HepG2 (cell line): ENCODE measurements at regions not wholly inside any gene's neighbourhood (a gene's known extent, or its start where the extent isn't known, plus 50 kb on each side); places are given as distances from the start of the nearest gene placed in this dataset.

Experiments
- ATF6 ChIP-seq: sonication (generic); formaldehyde crosslinking; conservative IDR thresholded peaks from 2 replicates; pipeline ENCODE4 v1.4.0; 2020; ENCODE audit warnings: missing genetic modification reagents
- HBP1 ChIP-seq: IDR thresholded peaks from 2 replicates; pipeline ENCODE4 v1.6.1; 2016; ENCODE audit warnings: low read depth, control low read depth
- MAFG ChIP-seq: sonication (generic); formaldehyde crosslinking; IDR thresholded peaks from 2 replicates; pipeline ENCODE4 v1.5.1; 2020; ENCODE audit warnings: mild to moderate bottlenecking, missing genetic modification reagents
- SP5 ChIP-seq: IDR thresholded peaks from 2 replicates; pipeline ENCODE4 v1.6.1; 2016; ENCODE audit warnings: low read depth, borderline replicate concordance
- SRF ChIP-seq: IDR thresholded peaks from 2 replicates; pipeline ENCODE4 v1.6.1; 2011; ENCODE audit warnings: mild to moderate bottlenecking, low read depth, low read length, moderate library complexity
- THAP11 ChIP-seq: IDR thresholded peaks from 2 replicates; pipeline ENCODE4 v1.6.1; 2016; ENCODE audit warnings: missing biosample characterization, missing genetic modification reagents
- TOE1 ChIP-seq: sonication (generic); formaldehyde crosslinking; IDR thresholded peaks from 2 replicates; pipeline ENCODE4 v1.4.0; 2020; ENCODE audit warnings: mild to moderate bottlenecking, missing genetic modification reagents
- YEATS2 ChIP-seq: sonication (generic); formaldehyde crosslinking; IDR thresholded peaks from 2 replicates; pipeline ENCODE4 v1.4.0; 2020; ENCODE audit warnings: missing genetic modification reagents, borderline replicate concordance
- ZFP37 ChIP-seq: sonication (generic); formaldehyde crosslinking; IDR thresholded peaks from 2 replicates; pipeline ENCODE4 v1.4.0; 2020; ENCODE audit warnings: missing genetic modification reagents, borderline replicate concordance
- ZNF136 ChIP-seq: sonication (generic); formaldehyde crosslinking; IDR thresholded peaks from 2 replicates; pipeline ENCODE4 v1.8.1; 2022; ENCODE audit warnings: low read depth, mild to moderate bottlenecking, moderate library complexity, missing genetic modification reagents
- ZNF207 ChIP-seq: fragments of 450-650 bp; IDR thresholded peaks from 2 replicates; pipeline ENCODE4 v1.6.1; 2016; ENCODE audit warnings: antibody characterized with exemption, borderline replicate concordance
- ZNF296 ChIP-seq: sonication (generic); formaldehyde crosslinking; conservative IDR thresholded peaks from 2 replicates; pipeline ENCODE4 v1.5.0; 2020; ENCODE audit warnings: mild to moderate bottlenecking, missing genetic modification reagents
- ZNF501 ChIP-seq: sonication (generic); formaldehyde crosslinking; IDR thresholded peaks from 2 replicates; pipeline ENCODE4 v1.5.1; 2020; ENCODE audit warnings: mild to moderate bottlenecking, moderate library complexity, missing genetic modification reagents
- ZNF530 ChIP-seq: sonication (generic); formaldehyde crosslinking; IDR thresholded peaks from 2 replicates; pipeline ENCODE4 v1.5.0; 2020; ENCODE audit warnings: low read depth, mild to moderate bottlenecking, missing genetic modification reagents
- ZNF619 ChIP-seq: sonication (generic); formaldehyde crosslinking; IDR thresholded peaks from 2 replicates; pipeline ENCODE4 v1.4.0; 2020; ENCODE audit warnings: mild to moderate bottlenecking, missing genetic modification reagents
- ZXDC ChIP-seq: sonication (generic); formaldehyde crosslinking; IDR thresholded peaks from 2 replicates; pipeline ENCODE4 v1.5.0; 2020; ENCODE audit warnings: mild to moderate bottlenecking, missing genetic modification reagents
- TF ChIP-seq, protein P1 (sequence below): sonication (generic); formaldehyde crosslinking; IDR thresholded peaks from 2 replicates; pipeline ENCODE4 v1.4.0; 2020; ENCODE audit warnings: mild to moderate bottlenecking, low read depth, missing genetic modification reagents
- TF ChIP-seq, protein P2 (sequence below): sonication (generic); formaldehyde crosslinking; IDR thresholded peaks from 2 replicates; pipeline ENCODE4 v1.5.0; 2020; ENCODE audit warnings: missing genetic modification reagents, mild to moderate bottlenecking, borderline replicate concordance
- TF ChIP-seq, protein P3 (sequence below), 2 experiments: fragments of 450-650 bp in 1 of 2; sonication (generic) in 1 of 2; formaldehyde crosslinking; IDR thresholded peaks; 2 replicates each; pipeline versions ENCODE4 v1.5.0 to v1.8.0; 2020 to 2022; ENCODE audit warnings: mild to moderate bottlenecking in 1 of 2, missing genetic modification reagents in 1 of 2

- TF ChIP-seq, protein P1, sequence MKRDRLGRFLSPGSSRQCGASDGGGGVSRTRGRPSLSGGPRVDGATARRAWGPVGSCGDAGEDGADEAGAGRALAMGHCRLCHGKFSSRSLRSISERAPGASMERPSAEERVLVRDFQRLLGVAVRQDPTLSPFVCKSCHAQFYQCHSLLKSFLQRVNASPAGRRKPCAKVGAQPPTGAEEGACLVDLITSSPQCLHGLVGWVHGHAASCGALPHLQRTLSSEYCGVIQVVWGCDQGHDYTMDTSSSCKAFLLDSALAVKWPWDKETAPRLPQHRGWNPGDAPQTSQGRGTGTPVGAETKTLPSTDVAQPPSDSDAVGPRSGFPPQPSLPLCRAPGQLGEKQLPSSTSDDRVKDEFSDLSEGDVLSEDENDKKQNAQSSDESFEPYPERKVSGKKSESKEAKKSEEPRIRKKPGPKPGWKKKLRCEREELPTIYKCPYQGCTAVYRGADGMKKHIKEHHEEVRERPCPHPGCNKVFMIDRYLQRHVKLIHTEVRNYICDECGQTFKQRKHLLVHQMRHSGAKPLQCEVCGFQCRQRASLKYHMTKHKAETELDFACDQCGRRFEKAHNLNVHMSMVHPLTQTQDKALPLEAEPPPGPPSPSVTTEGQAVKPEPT (CRISPR knock-in tag), result no peak
- no peak for TF ChIP-seq HBP1 (CRISPR knock-in tag)
- no peak for TF ChIP-seq YEATS2 (CRISPR knock-in tag)
- no peak for TF ChIP-seq ZXDC
- TF ChIP-seq, protein P2, sequence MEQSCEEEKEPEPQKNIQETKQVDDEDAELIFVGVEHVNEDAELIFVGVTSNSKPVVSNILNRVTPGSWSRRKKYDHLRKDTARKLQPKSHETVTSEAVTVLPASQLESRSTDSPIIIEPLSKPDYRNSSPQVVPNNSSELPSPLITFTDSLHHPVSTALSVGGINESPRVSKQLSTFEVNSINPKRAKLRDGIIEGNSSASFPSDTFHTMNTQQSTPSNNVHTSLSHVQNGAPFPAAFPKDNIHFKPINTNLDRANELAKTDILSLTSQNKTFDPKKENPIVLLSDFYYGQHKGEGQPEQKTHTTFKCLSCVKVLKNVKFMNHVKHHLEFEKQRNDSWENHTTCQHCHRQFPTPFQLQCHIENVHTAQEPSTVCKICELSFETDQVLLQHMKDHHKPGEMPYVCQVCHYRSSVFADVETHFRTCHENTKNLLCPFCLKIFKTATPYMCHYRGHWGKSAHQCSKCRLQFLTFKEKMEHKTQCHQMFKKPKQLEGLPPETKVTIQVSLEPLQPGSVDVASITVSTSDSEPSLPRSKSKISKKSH (CRISPR knock-in tag), result no peak
- no peak for TF ChIP-seq TOE1 (CRISPR knock-in tag)
- no peak for TF ChIP-seq ZNF136 (CRISPR knock-in tag)
- no peak for TF ChIP-seq THAP11
- TF ChIP-seq, protein P3, sequence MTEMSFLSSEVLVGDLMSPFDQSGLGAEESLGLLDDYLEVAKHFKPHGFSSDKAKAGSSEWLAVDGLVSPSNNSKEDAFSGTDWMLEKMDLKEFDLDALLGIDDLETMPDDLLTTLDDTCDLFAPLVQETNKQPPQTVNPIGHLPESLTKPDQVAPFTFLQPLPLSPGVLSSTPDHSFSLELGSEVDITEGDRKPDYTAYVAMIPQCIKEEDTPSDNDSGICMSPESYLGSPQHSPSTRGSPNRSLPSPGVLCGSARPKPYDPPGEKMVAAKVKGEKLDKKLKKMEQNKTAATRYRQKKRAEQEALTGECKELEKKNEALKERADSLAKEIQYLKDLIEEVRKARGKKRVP (CRISPR knock-in tag; IDR thresholded peaks at IDR 0.05), result no peak
- TF ChIP-seq ZNF207, result no peak
- no peak for TF ChIP-seq MAFG (CRISPR knock-in tag)
- peak; percentile 33; the same call in 1 of the 2 replicates for TF ChIP-seq SP5 (CRISPR knock-in tag)
- no peak for TF ChIP-seq ZNF501 (CRISPR knock-in tag)
- TF ChIP-seq ZNF530 (CRISPR knock-in tag), result no peak
- no peak for TF ChIP-seq SRF
- TF ChIP-seq ZNF296 (CRISPR knock-in tag), result no peak
- TF ChIP-seq ZFP37, result no peak
- no peak for TF ChIP-seq ATF6 (CRISPR knock-in tag)
- TF ChIP-seq ZNF619, result no peak
Observed at GRCh38 chr2:45300026-45300750, 290.9 kb upstream of the SIX2 start (continued).
